Body of pancreas (tissue), 4 donors: ENCODE measurements at regions not wholly inside any gene's neighbourhood (a gene's known extent, or its start where the extent isn't known, plus 50 kb on each side); places are given as distances from the start of the nearest gene placed in this dataset.
"Not testable (repeated sequence)": the region's sequence is repeated elsewhere in the genome, so short reads cannot be mapped to it uniquely, and the experiment has no call there.

Source experiments
- ATAC-seq: fragments of 150-250 bp; one replicate; pipeline ENCODE4 v1.9.1; 2016
- DNase-seq, 4 donors: peaks; one replicate each; pipeline ENCODE4 v3.0.0-alpha.2; 2019
- H3K27ac ChIP-seq, 4 donors: fragments of 200-600 bp; sonication (generic); 1 replicate in 3 of 4; 2 replicates in 1 of 4; pipeline versions ENCODE4 v1.5.1 to v1.6.1; 2016 to 2019; ENCODE audit warnings: mild to moderate bottlenecking in 1 of 4, mixed read lengths in 1 of 4, moderate library complexity in 1 of 4
- H3K27me3 ChIP-seq, 2 donors: fragments of 200-600 bp; sonication (generic); one replicate each; pipeline ENCODE4 v1.6.0; 2016; ENCODE audit warnings: mild to moderate bottlenecking in 1 of 2
- H3K36me3 ChIP-seq, 2 donors: fragments of 200-600 bp; sonication (generic); replicated peaks in 1 of 2; 2 replicates each; pipeline ENCODE4 v1.5.1; 2016; ENCODE audit warnings: low read depth in 2 of 2; ENCODE audit not compliant: insufficient read depth in 1 of 2
- H3K4me1 ChIP-seq: fragments of 200-600 bp; sonication (generic); one replicate; pipeline ENCODE4 v1.6.0; 2016
- H3K4me3 ChIP-seq, 2 donors: fragments of 200-600 bp; sonication (generic); 1 replicate in 1 of 2; 2 replicates in 1 of 2; pipeline ENCODE4 v1.5.1; 2016 to 2019
- H3K9me3 ChIP-seq, 3 donors: fragments of 200-600 bp; sonication (generic); 1 replicate in 2 of 3; 2 replicates in 1 of 3; pipeline ENCODE4 v1.5.1; 2016
- POLR2A ChIP-seq, 3 donors: fragments of 450-650 bp; IDR thresholded peaks; one replicate each; pipeline ENCODE4 v1.6.1; 2016; ENCODE audit warnings: antibody characterized with exemption in 3 of 3, mild to moderate bottlenecking in 2 of 3
- WGBS, 2 donors: methylation state at CpG; one replicate each; pipeline ENCODE4 v1.1.5; 2017; 5-methylcytosine and 5-hydroxymethylcytosine counted together
- intact Hi-C: fragments of 100-400 bp; cut with DNase I; formaldehyde crosslinking; loops from one replicate; pipeline ENCODE4 v1.15.1; 2023
- TF ChIP-seq, protein P1 (sequence below), 7 experiments: fragments of 450-650 bp in 4 of 7; fragments of 200-600 bp in 3 of 7; sonication (generic) in 3 of 7; IDR thresholded peaks; one replicate each; pipeline ENCODE4 v1.5.1; 2016 to 2019; ENCODE audit warnings: antibody characterized with exemption in 7 of 7

- Histone ChIP-seq H3K4me3 (no peak overlapping the region), H3K9me3 (no peaks in the 10 kb centered on the region), H3K4me1 (no peaks in the 10 kb centered on the region), H3K27me3 (no peaks in the 10 kb centered on the region), H3K27ac (no peak overlapping the region), H3K36me3 (no peaks in the 10 kb centered on the region)
- 62 to 76% methylated on average over 5 to 6 of the region's 6 CpGs for WGBS, 2 donors
- no peak for ATAC-seq
- TF ChIP-seq POLR2A (IDR thresholded peaks at IDR 0.05) = no peak
- TF ChIP-seq, protein P1, sequence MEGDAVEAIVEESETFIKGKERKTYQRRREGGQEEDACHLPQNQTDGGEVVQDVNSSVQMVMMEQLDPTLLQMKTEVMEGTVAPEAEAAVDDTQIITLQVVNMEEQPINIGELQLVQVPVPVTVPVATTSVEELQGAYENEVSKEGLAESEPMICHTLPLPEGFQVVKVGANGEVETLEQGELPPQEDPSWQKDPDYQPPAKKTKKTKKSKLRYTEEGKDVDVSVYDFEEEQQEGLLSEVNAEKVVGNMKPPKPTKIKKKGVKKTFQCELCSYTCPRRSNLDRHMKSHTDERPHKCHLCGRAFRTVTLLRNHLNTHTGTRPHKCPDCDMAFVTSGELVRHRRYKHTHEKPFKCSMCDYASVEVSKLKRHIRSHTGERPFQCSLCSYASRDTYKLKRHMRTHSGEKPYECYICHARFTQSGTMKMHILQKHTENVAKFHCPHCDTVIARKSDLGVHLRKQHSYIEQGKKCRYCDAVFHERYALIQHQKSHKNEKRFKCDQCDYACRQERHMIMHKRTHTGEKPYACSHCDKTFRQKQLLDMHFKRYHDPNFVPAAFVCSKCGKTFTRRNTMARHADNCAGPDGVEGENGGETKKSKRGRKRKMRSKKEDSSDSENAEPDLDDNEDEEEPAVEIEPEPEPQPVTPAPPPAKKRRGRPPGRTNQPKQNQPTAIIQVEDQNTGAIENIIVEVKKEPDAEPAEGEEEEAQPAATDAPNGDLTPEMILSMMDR (IDR thresholded peaks at IDR 0.05) = no peak
- intact Hi-C loops = no loop called here
- DNase-seq = no peak
Observed at GRCh38 chr22:44646668-44647067, 55.3 kb upstream of the PRR5 start.

- Histone ChIP-seq H3K4me1 (no peaks in the 10 kb centered on the region), H3K9me3 (no peaks in the 10 kb centered on the region), H3K27me3 (no peaks in the 10 kb centered on the region), H3K4me3 (no peak overlapping the region), H3K27ac (no peak overlapping the region), H3K36me3 (no peaks in the 10 kb centered on the region)
- TF ChIP-seq, protein P1 (IDR thresholded peaks at IDR 0.05) = no peak
- TF ChIP-seq POLR2A (IDR thresholded peaks at IDR 0.05) = no peak
- WGBS, 2 donors = 78 to 84% methylated on average over 6 to 13 of the region's 13 CpGs
- intact Hi-C loops = no loop called here
- DNase-seq = no peak
- no peak for ATAC-seq
Observed at GRCh38 chr22:44646141-44646540, 55.9 kb upstream of the PRR5 start.

DNA sequence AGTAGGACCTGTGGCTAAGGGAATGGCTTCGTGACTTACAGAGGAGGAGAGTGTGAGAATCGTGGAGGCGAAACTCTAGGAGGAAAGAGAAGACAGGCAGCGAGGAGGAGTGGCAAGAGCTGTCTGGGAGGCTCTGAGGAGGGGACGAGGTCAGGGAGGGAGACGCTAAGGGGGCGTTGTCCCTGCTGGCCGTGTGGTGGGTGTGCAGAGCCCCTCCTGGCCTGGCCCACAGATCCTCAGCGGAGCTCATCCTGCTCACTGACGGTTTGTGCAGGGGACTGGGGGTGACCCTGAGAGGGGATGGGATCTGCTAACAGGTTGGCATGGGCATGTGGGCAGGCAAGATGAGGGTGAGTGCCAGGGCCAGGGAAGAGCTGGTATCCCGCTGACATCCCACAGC is 56.5 kb upstream of the PRR5 start:
- no peak overlapping the region for H3K27ac ChIP-seq
- H3K27me3 ChIP-seq = no peaks in the 10 kb centered on the region
- H3K4me3 ChIP-seq = no peak overlapping the region
- ATAC-seq = no peak
- no peaks in the 10 kb centered on the region for H3K36me3 ChIP-seq
- intact Hi-C loops = no loop called here
- no peaks in the 10 kb centered on the region for H3K4me1 ChIP-seq
- TF ChIP-seq, protein P1 (IDR thresholded peaks at IDR 0.05) = no peak
- no peak for TF ChIP-seq POLR2A (IDR thresholded peaks at IDR 0.05)
- H3K9me3 ChIP-seq = no peaks in the 10 kb centered on the region
- DNase-seq = no peak
- WGBS, 2 donors = 62 to 80% methylated on average over 9 to 11 of the region's 11 CpGs

GRCh38 chr22:44645083-44645482 is 56.9 kb upstream of the PRR5 start:
- intact Hi-C loops = no loop called here
- ATAC-seq = no peak
- TF ChIP-seq, protein P1 (IDR thresholded peaks at IDR 0.05) = no peak
- TF ChIP-seq POLR2A (IDR thresholded peaks at IDR 0.05) = no peak
- Histone ChIP-seq H3K27me3 (peaks cover 0 to under 1% of the 10 kb centered on the region in 2 donors), H3K36me3 (no peaks in the 10 kb centered on the region), H3K27ac (no peak overlapping the region), H3K4me3 (no peak overlapping the region), H3K4me1 (no peaks in the 10 kb centered on the region), H3K9me3 (no peaks in the 10 kb centered on the region)
- WGBS, 2 donors = 23 to 29% methylated on average over 4 of the region's 4 CpGs
- no peak for DNase-seq

GRCh38 chr22:44643526-44644101 is 58.4 kb upstream of the PRR5 start:
- DNase-seq, intact Hi-C loops, H3K27me3 ChIP-seq, H3K4me3 ChIP-seq, ATAC-seq, H3K27ac ChIP-seq, H3K9me3 ChIP-seq, H3K36me3 ChIP-seq, H3K4me1 ChIP-seq: not testable (repeated sequence)
- WGBS, 2 donors = 75 to 76% methylated on average over 19 of the region's 19 CpGs
